NCI-H510A (cell line): ENCODE measurements at regions not wholly inside any gene's neighbourhood (a gene's known extent, or its start where the extent isn't known, plus 50 kb on each side); places are given as distances from the start of the nearest gene placed in this dataset.

ENCODE experiments used
- DNase-seq: peaks from one replicate; lab custom pipeline; 2025; lab: John Stamatoyannopoulos, UW

GRCh38 chr11:26187639-26188038, 144.3 kb upstream of the ANO3 start:
- no peak for DNase-seq

GRCh38 chr11:26188554-26188953, 143.4 kb upstream of the ANO3 start:
- no peak for DNase-seq

GRCh38 chr11:26191193-26191592, 140.7 kb upstream of the ANO3 start:
- no peak for DNase-seq

DNA sequence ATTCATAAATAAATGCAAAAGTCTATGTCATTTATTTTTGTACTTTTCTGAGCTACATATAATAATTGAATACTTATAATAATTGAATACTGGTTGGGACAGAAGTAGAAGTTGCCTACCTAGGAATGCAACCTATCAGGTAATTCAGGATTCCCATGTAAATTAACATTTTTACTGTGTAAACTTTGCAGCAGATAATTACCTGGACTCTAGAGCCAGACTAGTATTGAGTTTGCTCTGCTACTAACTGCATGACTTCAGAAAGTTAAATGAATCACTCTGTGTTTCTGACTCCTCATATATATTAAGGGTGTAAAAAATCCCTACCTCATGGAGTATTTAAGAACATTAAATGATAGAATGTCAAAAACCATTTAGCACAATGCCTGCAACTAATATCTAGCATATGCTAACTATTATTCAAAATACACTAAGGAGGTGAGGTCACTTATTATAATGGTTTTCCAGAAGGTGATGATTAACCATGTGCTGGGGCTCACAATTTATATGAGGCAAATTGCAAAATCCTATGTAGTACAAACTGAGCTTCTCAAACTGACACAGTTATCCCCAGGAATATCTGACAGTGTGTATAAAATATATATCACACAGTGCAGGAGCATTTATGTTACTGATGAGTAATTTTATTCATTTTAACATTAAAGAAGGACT, 138.1 kb upstream of the ANO3 start:
- no peak for DNase-seq

- no peak for DNase-seq
Observed at GRCh38 chr11:26194881-26195280, 137.0 kb upstream of the ANO3 start.

DNA sequence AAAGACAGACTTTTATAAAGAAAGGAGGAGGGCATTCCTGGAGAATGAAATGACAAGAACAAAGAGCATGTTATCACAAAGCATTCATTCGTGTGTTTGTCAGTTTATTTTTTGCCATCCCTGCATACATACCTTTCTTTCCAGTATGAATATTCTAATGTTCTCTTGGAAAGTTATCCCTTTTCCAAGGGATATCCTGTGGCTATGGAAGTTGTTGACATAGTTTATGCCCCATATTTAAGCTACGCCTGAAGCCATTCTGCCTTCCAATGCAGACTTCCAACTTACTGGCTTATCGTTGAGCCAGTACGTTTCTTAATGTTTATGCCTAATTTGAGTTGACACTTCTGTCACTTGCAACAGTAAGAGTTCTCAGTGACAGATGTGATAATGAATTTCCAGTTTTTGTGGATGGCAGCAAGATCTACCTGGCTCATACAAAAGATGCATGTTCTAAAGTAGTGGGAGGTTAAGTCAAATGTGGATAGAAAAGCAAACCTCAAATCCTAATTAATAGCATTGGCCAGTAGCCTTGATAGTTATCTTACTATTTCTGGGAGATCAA, 133.3 kb upstream of the ANO3 start:
- no peak for DNase-seq

GRCh38 chr11:26199331-26200095, 132.4 kb upstream of the ANO3 start:
- DNase-seq, result no peak

- no peak for DNase-seq
Observed at GRCh38 chr11:26201411-26201810, 130.5 kb upstream of the ANO3 start.

GRCh38 chr11:26202754-26203153, 129.2 kb upstream of the ANO3 start:
- no peak for DNase-seq

DNA sequence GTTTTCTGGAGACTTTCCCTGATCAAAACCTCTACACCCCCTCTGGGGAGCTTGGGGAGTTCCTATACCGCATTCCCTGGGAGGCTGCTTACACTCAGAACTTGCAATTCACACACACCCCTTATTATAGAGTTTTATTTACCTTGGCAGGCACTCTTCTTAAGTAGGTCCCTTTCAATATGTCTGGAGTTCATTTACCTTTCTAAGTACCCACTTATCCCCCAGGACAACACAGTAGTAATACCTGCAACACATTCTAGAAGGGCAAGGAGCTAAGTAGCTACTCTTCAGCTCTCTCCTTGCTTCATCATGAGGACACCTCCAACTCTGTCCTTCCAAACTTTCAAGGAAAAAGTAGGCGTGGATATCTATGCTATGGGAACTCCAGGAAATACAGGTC, 127.8 kb upstream of the ANO3 start:
- peak; percentile 17 for DNase-seq

- no peak for DNase-seq
Observed at GRCh38 chr11:26204839-26205238, 127.1 kb upstream of the ANO3 start.

DNA sequence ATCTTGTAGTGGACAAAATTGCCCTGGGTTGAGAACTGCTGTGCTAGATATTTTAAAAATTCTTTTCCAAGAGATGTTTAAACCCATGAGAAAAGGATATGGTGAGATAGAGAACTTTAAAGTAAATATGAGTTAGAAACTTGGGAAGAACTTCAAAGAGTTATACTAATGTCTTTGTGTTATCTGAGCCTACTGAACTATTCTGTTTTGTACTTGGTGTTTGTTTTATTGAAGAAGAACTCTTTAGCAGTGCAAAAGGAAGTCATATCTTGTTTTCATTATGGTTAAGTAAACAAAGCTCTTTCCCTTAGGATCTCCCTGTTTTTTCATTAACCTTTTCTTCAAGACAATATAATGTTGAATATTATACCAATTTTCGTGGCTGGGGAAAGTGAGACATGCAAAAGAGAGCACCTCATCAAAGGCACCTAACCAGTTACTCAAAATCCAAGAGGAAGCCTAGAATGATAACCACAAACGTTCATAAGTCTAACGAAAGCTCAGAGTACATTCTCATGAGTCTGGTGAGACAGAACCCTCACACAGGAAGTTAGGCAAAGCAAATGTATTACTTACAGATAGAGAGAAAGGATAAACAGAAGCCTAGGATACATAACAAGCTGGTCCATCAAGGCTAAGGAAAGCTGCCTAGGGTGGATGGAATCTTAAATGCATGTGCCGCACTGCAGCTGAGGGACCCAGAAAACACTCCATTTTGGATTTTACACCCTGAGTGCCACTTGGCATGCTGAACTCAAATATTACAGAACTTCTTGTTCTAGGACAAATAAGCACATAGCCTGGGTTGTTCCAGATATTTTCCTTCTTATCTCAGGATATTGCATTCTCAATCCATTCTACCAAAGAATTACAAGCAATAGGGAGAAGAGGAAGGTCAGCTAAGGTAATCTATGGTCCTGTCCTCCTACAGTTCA, 112.5 kb upstream of the ANO3 start:
- no peak for DNase-seq

- DNase-seq, result no peak
Observed at GRCh38 chr11:26225646-26226045, 106.3 kb upstream of the ANO3 start.

DNA sequence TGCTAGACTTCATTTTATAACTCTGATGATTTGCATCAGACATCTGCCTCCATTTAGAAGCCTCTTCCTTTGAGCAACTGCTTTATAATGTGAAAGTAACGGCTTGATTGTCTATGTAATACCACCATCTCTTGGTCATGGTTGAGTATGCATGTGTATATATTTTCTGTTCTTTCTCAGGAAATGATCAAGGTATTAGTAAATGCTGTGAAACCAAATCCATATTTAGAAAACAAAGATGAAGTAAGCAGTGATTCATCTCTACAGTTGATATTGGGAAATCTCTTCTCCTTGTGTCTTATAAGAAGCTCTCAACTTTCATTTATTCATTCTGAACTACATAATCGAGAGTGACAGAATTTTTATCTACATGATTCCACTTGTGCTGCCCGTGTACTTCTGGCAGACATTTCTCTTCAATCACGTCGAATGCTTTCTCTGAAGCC, 104.6 kb upstream of the ANO3 start:
- DNase-seq, result no peak

GRCh38 chr11:26227883-26228502, 103.9 kb upstream of the ANO3 start:
- no peak for DNase-seq

DNA sequence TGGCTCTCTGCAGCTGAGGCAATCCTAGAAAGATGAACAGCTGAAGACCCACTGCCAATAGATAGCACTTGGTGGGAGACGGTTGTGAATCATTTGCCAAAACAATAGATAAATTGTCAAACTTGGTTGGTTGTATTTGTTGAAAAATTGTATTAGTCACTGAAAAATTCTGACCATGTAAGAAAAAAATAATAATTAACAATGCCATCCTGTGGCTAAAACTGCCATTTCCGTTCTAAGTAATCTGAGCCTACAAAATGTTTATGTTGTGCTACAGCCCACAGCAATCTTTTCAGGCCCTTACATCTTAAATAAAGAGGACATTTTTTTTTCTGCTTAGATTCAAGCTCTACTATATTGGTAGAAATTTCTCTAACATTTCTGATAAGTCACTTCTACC, 103.2 kb upstream of the ANO3 start:
- DNase-seq, result no peak

- DNase-seq, result no peak
Observed at GRCh38 chr11:26229257-26229656, 102.7 kb upstream of the ANO3 start.

DNA sequence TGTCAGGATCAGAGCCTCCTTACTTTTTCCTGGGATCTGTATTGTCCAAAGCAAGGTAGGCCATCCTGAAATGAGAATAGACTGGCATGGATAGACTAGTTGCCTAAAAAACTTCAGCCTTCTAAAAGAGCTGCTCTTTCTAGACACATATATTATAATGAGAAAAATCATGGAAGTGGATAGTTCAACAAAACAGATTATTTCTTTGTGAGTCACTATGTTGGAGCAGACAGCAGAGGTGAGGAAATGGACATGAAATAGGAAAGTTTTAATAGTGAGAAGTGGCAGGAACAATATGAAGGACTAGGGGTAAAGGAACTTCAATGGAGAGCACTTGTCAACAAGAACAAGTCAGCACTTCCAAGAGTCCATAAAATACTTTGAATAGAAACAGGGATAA, 101.9 kb upstream of the ANO3 start:
- DNase-seq, result no peak

GRCh38 chr11:26231252-26231661, 100.7 kb upstream of the ANO3 start:
- DNase-seq, result no peak

DNA sequence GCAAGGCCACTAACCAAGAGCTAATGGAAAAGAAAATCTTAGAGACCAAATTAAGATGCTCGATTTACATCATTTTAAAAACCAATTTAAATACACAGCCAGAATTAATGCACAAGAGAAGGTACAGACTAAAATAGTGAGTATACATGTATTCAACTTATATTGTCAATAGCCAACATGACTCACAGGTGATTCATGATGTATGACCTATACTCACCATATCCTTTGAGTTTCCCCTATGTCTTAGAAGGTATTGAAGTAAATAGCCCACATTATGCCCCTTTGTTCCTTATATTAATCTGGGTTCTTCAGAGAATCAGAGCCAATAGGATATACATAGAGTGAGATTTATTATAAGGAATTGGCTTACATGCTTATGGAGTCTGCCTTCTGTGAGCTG, 97.5 kb upstream of the ANO3 start:
- DNase-seq, result no peak

DNA sequence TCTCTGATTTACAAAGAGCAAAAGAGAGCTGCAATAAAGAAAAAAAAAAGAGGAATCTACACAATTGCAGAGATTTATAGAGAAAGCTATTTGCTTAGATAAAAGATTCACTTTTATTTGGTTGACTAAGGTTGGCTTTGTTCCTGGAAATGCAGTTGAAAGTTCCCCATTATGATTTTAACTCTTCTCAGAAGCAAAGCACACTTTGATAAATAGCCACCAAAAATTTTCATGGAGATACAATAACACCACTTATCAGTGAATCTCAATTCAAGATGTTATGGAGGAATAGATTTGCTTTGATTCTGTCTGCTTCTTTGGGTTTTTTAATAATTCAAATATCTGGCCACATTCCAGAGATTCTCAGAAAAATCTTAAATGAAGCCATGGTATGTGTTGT, 88.5 kb upstream of the ANO3 start:
- DNase-seq, result no peak

DNA sequence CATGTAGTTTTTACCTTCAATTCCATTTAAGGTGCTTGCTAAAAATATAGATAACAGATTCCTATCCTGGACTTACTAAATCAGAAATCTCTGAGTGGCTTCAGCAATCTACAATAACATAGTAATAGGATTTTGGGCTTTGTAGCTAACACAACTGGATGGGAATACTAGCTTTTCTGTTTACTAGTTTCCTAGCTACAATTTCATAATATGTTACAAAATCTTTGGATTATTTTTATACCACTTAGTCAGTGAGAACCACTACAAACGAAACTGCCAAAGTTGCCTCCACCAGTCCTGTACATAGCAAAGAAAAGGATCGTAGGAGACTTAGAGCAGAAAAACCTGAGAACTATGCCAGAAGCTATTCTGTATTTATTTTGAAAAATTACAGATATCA, 87.7 kb upstream of the ANO3 start:
- DNase-seq, result no peak
